ENCODE measurements at regions not wholly inside any gene's neighbourhood (a gene's known extent, or its start where the extent isn't known, plus 50 kb on each side); places are given as distances from the start of the nearest gene placed in this dataset.

GRCh38 chr18:39761273-39761672 lies 2193.8 kb upstream of the PIK3C3 start:
- TF ChIP-seq CTCF (IDR thresholded peaks at IDR 0.05; ENCODE audit: low read depth, low read length) = no peak
- no peak for TF ChIP-seq POLR2A (IDR thresholded peaks at IDR 0.05; ENCODE audit: extremely low read depth, insufficient read length)
- TF ChIP-seq, protein P1, sequence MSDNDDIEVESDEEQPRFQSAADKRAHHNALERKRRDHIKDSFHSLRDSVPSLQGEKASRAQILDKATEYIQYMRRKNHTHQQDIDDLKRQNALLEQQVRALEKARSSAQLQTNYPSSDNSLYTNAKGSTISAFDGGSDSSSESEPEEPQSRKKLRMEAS (IDR thresholded peaks at IDR 0.05; ENCODE audit: low read depth, low read length) = no peak
